KOPT-K1 (cell line): ENCODE measurements at regions not wholly inside any gene's neighbourhood (a gene's known extent, or its start where the extent isn't known, plus 50 kb on each side); places are given as distances from the start of the nearest gene placed in this dataset.

Source experiments
- H3K27ac ChIP-seq: fragments of 200-600 bp; sonication (generic); 2 replicates; pipeline ENCODE4 v1.5.1; 2016; ENCODE audit warnings: antibody characterized with exemption, mild to moderate bottlenecking, low read depth, low read length; ENCODE audit not compliant: poor library complexity, severe bottlenecking
- H3K36me3 ChIP-seq: fragments of 200-600 bp; sonication (generic); 2 replicates; pipeline ENCODE4 v1.5.1; 2017; ENCODE audit warnings: antibody characterized with exemption, mild to moderate bottlenecking, low read length, moderate library complexity; ENCODE audit not compliant: insufficient read depth
- H3K9me3 ChIP-seq: fragments of 200-600 bp; sonication (generic); 2 replicates; pipeline ENCODE4 v1.5.1; 2017; ENCODE audit warnings: antibody characterized with exemption, low read length, mild to moderate bottlenecking; ENCODE audit not compliant: insufficient read depth, poor library complexity, severe bottlenecking

DNA sequence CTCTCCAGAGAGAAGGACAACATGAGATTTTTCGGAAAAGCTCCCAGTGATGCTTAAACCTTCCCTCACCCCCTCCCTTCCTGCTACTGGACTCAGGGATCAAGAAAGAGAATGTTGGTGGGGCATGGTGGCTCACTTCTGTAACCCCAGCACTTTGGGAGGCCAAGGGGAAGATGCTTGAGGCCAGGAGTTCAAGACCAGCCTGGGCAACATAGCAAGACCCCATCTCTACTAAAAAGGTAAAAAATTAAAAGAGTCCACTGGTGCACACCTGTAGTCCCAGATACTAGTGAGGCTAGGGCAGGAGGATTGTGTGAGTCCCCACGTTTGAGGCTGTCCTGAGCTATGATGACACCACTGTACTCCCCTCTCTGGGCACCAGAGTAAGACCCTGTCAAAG lies 162.9 kb upstream of the RAB4A start:
- no peak overlapping the region for H3K27ac ChIP-seq
- no peaks in the 10 kb centered on the region for H3K36me3 ChIP-seq
- no peaks in the 10 kb centered on the region for H3K9me3 ChIP-seq

- Histone ChIP-seq H3K9me3 (no peaks in the 10 kb centered on the region), H3K27ac (no peak overlapping the region), H3K36me3 (no peaks in the 10 kb centered on the region)
Measured at GRCh38 chr1:229108598-229109201, 162.2 kb upstream of the RAB4A start.

- H3K36me3 ChIP-seq: no peaks in the 10 kb centered on the region
- H3K9me3 ChIP-seq: no peaks in the 10 kb centered on the region
- no peak overlapping the region for H3K27ac ChIP-seq
Measured at GRCh38 chr1:229109320-229109761, 161.6 kb upstream of the RAB4A start.

- H3K36me3 ChIP-seq: no peaks in the 10 kb centered on the region
- H3K27ac ChIP-seq: no peak overlapping the region
- H3K9me3 ChIP-seq: no peaks in the 10 kb centered on the region
Measured at GRCh38 chr1:229110986-229111385, 159.9 kb upstream of the RAB4A start.

DNA sequence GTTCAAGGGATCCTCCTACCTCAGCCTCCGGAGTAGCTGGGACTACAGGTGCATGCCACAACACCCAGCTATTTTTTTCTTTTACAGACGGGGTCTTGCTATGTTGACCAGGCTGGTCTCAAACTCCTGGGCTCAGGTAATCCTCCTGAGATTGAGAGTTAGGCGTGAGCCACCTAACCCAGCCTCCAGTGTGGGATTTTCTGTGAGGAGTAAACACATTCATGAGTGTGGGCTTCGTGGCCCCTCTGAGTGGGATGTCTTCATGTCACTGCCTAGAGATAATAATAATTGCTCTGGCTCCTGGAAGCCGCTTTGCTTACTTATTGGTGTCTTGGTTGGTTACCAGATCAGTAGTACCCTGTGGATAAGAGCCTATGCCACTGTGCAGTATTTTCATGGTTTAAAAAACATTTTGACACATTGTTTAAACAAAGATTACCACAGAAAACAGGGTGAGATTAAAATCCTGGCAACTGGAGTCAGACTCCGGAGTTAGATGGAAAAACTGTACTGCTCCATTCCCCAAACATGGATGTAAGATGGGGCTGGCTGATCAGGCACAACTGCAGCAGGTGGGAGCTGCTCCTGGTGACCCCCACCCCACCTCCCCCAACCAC lies 159.1 kb upstream of the RAB4A start:
- no peaks in the 10 kb centered on the region for H3K36me3 ChIP-seq
- H3K9me3 ChIP-seq: no peaks in the 10 kb centered on the region
- H3K27ac ChIP-seq: no peak overlapping the region

DNA sequence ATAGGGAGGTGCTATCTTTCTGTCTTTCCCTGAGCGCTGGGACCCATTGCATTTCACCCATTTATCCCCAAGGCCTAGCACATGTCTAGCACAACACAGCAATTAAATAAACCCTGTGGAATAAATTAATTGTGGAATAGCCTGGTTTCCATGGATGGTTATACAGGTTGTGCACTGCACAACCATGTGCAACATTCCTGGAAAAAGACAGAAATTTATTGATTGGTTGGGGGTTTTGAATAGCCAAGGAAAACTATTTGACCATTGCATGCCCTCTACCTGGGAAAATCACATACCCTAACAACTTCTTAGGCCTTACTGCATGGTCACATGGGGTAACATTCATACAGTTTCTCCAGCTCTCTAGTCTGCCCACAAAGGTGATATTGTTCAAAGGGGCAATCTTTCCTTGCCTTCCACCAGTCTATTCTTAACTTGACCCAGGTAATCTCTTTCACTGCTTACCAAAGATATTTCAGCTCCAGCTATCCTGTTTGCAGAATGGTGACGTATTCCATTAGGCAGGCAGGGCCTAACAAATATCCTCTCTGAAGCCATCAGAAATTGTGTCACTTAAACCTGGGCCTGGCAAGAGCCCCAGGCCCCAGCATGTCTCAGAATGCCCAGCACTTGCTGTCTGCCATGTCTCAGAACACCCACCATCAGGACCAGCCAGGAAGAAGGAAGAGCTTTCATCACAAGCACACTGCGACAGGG lies 157.9 kb upstream of the RAB4A start:
- H3K9me3 ChIP-seq: no peaks in the 10 kb centered on the region
- no peak overlapping the region for H3K27ac ChIP-seq
- H3K36me3 ChIP-seq: no peaks in the 10 kb centered on the region

DNA sequence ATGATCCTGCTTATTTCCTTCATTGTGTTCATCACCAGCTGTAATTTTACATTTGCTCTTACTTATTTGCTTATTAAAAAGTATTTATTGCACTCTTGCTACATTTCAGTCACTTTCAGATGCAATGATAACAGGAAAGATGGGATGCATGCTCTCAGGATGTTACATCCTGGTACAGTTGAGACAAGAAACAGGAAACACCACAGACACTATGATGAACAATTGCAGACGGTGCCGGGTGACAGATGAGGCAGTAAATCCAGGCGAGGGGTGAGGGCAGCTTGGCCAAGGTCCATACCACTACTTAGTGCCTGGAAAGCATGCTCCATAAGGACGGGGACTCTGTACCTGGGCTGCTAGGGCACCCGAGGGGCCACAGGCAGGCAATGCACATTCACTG lies 156.6 kb upstream of the RAB4A start:
- peaks cover 5% of the 10 kb centered on the region for H3K9me3 ChIP-seq
- no peaks in the 10 kb centered on the region for H3K36me3 ChIP-seq
- no peak overlapping the region for H3K27ac ChIP-seq

GRCh38 chr1:229114850-229115365 lies 156.0 kb upstream of the RAB4A start:
- Histone ChIP-seq H3K27ac (no peak overlapping the region), H3K9me3 (peaks cover 8% of the 10 kb centered on the region), H3K36me3 (no peaks in the 10 kb centered on the region)

GRCh38 chr1:229116114-229116513 lies 154.8 kb upstream of the RAB4A start:
- Histone ChIP-seq H3K27ac (no peak overlapping the region), H3K9me3 (peaks cover 8% of the 10 kb centered on the region), H3K36me3 (no peaks in the 10 kb centered on the region)

GRCh38 chr1:229117664-229118300 lies 153.1 kb upstream of the RAB4A start:
- H3K27ac ChIP-seq: no peak overlapping the region
- H3K9me3 ChIP-seq: peaks cover 8% of the 10 kb centered on the region
- H3K36me3 ChIP-seq: no peaks in the 10 kb centered on the region

DNA sequence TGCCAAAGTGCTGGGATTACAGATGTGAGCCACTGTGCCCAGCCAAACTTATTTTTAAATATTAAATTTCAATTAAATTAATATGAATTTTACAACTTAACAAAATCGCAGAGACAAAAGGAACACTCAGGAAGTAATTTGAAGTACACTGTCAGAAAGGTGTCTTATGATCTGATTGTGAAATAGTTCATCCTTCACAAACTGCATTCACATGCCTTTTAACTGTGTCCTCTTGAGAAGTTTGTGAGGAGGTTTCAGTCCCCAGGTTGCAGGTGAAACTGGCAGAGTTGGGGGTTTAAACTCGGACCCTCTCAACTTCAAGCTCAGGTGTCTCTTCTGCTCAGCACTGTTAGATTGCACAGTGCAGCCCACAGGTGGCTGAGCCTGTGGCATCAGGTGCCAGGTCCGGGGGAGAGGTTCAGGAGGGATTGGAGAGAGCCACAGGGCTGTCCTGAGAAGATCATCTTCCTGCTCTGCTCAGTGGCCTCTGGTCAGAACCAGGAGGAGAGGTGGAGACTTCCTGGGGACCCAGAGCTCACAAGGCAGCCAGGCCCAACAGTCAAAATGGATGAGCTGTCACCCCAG lies 152.3 kb upstream of the RAB4A start:
- Histone ChIP-seq H3K27ac (peak overlapping the region; percentile 34), H3K9me3 (peaks cover 8% of the 10 kb centered on the region), H3K36me3 (no peaks in the 10 kb centered on the region)

DNA sequence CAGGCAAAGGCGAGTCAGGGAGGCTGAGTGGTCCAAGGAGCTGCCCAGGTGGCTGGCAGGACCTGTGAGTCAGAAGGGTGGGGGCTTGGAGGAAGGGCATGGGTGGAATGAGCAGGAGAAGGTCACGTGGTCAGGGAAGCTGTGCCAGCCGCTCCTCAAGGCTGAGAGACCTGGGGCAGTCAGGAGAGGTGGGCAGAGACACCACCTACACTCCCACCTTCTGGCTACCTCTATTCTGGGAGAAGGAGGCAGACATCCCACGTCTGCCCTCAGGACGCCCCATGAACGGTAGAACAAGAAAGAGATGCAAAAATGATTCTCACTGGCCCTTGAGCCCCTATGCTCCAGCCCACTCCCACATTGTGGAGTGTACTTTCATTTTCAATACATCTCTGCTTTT lies 151.8 kb upstream of the RAB4A start:
- Histone ChIP-seq H3K27ac (peak overlapping the region; percentile 34), H3K9me3 (peaks cover 8% of the 10 kb centered on the region), H3K36me3 (no peaks in the 10 kb centered on the region)

- Histone ChIP-seq H3K27ac (peak overlapping the region; percentile 12), H3K9me3 (peaks cover 8% of the 10 kb centered on the region), H3K36me3 (no peaks in the 10 kb centered on the region)
Measured at GRCh38 chr1:229119876-229120275, 151.0 kb upstream of the RAB4A start.

GRCh38 chr1:229121845-229122436 lies 149.0 kb upstream of the RAB4A start:
- Histone ChIP-seq H3K36me3 (no peaks in the 10 kb centered on the region), H3K9me3 (peaks cover 8% of the 10 kb centered on the region), H3K27ac (no peak overlapping the region)
